NT2/D1 (cell line): ENCODE measurements at regions not wholly inside any gene's neighbourhood (a gene's known extent, or its start where the extent isn't known, plus 50 kb on each side); places are given as distances from the start of the nearest gene placed in this dataset.

Source experiments
- SUZ12 ChIP-seq: IDR thresholded peaks from 2 replicates; pipeline ENCODE4 v1.6.1; 2011; ENCODE audit not compliant: insufficient read length, insufficient read depth; ENCODE audit errors: extremely low read depth
- YY1 ChIP-seq: IDR thresholded peaks from 2 replicates; pipeline ENCODE4 v1.6.1; 2011; ENCODE audit not compliant: insufficient read length, insufficient read depth
- ZNF274 ChIP-seq: IDR thresholded peaks from 2 replicates; pipeline ENCODE4 v1.6.1; 2011; ENCODE audit warnings: mild to moderate bottlenecking, low read depth, low read length

DNA sequence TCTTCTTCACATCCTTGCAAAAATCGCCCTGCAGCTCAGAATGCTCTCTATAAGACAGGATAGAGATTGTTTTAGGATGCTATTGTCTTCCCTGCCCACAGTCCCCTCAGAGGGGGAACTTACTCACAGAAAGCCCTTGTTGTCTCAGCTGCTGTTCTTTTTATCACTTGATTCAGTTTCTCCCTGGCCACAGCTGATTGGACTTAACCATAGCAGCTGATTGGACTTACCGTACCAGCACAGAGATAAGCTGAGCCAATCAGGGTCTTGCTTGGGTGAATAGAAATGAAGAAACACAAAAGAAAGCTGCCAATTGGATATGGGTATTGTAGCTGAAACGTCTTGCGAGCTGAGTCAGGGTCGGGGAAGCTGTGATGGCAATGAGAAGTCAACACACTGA lies 194.2 kb upstream of the MEX3C start:
- TF ChIP-seq ZNF274 (no peak), YY1 (no peak), SUZ12 (no peak)
